GM21528 (cell line): ENCODE measurements at regions not wholly inside any gene's neighbourhood (a gene's known extent, or its start where the extent isn't known, plus 50 kb on each side); places are given as distances from the start of the nearest gene placed in this dataset.
"Not testable (repeated sequence)": the region's sequence is repeated elsewhere in the genome, so short reads cannot be mapped to it uniquely, and the experiment has no call there.

Source experiments
- ATAC-seq: cut with Tn5 transposase; IDR thresholded peaks from one replicate; pipeline ENCODE4 v1.9.1; 2021; ENCODE audit warnings: mild to moderate bottlenecking, moderate library complexity; ENCODE audit not compliant: unreplicated experiment, low FRiP score

DNA sequence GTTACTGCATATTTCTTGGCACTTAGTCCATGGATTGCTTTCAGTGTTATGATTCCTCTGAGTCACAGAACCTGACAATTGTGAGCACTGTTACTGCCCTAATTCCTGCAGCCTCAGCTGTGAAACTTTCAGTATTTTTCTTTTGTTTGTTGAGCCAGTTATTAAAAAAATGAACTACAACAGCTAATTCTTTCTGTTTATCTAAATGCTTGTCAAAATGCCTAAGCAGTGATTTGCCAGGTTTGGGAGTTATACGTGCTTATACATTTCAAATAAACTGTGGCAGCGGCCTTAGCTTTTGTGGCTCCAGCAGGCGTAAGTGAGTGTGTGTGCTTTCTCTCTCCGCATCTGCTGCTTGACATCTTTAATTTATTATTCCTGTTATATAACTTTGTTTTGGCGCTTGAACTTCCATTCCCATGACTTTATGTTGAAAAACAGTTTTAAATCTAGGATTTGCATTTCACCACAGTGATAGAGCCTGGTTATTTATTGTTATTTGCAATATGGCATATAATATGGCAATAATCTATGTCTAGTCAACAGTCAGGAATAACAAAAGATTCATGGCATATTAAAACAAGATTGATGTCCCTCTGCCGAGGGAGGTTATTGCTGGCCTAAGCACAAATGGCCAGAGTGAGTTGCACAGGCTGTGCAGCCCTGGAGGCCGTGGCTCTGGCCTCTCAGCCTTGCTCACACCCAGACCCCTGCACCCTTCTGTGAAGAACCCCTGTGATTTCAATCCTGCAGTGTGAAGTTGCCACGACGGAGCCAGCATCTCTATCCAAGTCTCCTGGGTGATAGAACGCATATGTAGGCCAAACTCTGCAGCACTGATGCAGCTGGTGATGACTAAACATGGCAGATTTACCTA, 303.4 kb downstream of the THBS2 start:
- ATAC-seq, result no peak

DNA sequence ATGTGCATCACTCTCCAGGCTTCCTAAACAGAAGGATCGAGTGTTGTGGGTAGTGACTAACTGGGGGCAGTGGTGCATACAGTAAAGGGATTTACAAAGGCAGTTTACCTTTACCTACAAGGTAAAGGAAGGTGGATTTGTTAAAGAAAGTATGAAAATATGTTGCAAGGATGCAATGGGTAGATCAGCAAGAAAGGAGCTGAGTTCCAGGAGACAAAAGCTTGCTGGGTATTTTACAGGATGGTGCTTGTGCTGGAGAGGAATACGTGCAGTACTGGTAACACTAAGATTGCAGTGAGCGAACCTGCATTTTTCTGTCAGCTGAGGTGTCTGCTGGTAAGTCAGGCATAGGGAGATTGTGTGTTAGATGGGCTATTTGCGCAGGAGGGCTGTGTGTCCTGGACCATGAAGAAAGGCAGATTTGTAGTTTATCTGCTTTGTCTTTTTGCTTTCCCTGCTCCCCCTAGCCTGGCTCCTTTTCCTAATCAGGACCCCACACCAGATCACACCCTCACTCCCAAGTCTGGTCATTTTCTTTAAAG, 304.6 kb downstream of the THBS2 start:
- ATAC-seq, result no peak

DNA sequence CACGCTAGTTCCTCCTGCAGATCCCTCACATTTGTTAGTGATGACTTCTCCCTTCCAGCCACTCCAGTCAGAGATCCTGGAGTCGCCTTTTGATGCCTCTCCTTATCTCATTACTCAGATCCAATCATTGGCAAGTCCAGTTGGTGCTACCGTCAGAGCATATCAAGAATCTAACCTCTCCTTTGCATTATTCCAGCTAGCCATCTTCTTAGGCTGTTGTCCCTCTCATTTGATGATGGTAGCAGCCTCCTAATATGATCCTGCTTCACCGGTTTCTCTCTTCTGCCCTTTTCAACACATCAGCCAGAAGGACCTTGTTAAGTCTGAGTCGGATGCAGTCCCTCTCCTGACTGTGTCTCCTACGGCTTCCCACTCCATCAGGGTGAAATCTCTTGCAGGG, 305.6 kb downstream of the THBS2 start:
- no peak for ATAC-seq

DNA sequence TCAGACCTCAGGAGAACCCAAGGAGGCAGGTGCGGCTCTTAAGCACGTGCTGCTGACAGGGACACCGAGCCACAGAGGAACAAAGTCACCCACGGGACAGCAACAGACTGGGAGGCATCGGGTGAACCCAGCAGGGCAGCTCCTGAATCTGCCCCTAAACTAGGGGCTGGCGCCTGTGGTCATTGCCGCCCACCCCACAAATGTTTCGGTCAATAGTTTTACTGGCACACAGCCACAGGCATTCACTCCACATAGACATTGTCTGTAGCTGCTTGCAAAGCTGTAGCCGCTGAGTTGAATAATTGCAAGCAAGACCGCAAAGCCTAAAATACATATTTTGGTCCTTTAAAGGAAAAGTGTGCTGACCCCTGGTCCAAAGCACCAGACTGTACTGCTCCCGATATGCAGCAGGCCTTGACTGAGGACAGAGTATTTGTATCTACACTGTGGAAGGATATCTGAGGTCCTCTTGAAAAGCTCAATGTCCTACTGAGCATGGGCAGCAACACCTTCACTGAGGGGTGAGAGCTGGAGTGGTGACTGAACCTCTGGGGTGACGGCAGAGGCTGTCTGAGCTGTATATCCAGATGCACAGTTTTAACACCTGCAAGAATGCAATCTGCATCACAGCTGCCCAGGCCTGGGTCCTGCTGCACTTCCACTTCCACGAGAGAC, 310.3 kb downstream of the THBS2 start:
- no peak for ATAC-seq

DNA sequence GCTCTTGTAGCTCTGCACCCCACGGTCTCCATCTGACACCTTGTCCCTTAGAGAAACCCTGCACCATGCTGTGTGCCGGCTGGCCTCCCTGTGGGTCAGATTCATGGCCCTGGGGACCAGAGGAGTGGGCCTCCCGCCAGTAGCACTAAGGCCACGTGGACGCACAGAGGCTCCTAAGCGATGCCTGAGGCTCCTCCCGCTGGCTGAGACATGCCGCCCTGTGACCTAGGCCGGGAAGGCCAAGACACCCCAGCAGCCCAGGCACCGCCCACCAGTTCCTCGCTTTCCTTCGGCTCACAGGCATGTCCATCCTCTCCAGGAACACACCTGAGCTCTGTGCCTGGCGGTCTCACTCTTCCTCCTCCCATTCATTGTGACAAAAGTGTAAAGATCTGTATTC, 311.0 kb downstream of the THBS2 start:
- no peak for ATAC-seq

GRCh38 chr6:168941036-168941435, 312.6 kb downstream of the THBS2 start:
- no peak for ATAC-seq

- no peak for ATAC-seq
These were observed 313.9 kb downstream of the THBS2 start for GRCh38 chr6:168939796-168940195.

DNA sequence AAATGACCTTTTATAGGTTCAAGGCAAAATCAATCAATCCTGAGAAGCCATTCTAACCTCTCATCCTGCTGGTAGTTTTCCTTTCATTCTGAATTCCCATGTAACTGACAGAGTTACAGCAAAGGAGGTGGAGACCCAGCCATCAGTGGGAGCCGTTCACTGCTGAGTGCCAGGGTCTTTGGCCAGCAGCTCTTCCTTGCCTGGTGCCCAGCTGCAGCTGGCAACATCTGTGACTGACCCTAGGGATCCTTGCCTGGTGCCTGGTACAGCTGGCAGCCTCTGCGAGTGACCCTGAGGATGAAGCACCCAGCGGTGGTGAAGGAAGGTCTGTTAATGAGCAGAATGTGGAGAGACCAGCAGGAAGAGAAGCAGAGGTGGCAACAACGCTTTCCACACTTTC, 314.6 kb downstream of the THBS2 start:
- no peak for ATAC-seq

DNA sequence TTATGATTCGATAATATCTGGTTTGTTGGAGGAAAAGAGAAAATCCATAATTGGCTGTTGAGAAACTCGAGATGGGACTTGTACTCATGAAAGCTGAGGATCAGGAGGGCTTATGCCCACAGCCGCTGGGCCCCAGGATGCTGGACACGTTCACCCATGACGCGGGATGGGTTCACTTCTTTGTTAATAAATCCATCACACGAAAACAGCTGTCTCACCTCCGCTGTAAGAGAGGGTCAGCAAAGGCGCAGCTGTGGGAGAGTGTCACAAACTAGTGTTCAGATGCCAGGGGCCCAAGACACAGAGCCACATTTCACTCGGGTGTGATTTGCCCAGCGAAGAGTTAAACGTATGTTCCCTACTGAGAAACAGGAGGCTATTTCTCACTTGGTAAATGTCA, 315.1 kb downstream of the THBS2 start:
- no peak for ATAC-seq

- no peak for ATAC-seq
These were observed 316.6 kb downstream of the THBS2 start for GRCh38 chr6:168937054-168937453.

DNA sequence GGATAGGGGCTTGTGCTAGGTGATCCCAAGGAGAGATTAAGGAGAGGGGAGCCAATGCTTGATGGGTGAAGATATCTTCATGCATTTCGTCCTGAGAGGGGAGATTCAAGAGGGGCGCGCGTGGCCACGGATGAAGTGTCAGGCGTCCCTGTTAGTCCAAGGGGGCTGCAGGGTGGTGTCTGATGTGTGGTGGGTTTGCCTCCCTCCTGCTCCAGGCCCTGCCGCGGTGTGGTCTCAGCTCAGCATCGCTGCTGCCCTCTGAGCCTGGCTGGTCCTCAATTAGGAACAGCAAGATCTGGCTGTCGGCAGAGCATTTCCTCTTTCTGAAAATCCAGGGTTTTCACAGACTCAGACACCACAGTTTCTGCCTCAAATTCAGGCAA, 318.0 kb downstream of the THBS2 start:
- no peak for ATAC-seq

- no peak for ATAC-seq
These were observed 318.7 kb downstream of the THBS2 start for GRCh38 chr6:168934660-168935627.

GRCh38 chr6:168932171-168932570, 321.5 kb downstream of the THBS2 start:
- not testable (repeated sequence) for ATAC-seq

DNA sequence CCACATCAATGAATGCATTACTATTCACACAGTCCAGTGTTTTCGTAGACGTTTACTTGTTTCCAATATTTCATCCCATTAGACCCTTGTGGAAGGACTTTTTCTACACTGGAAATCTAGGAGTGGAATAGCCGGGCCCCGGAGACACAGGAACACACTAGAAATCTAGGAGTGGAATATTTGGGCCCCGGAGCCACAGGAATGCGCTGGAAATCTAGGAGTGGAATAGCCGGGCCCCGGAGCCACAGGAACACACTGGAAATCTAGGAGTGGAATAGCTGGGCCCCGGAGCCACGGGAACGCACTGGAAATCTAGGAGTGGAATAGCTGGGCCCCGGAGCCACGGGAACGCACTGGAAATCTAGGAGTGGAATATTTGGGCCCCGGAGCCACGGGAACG, 322.6 kb downstream of the THBS2 start:
- ATAC-seq, result not testable (repeated sequence)

- ATAC-seq, result no peak
These were observed 323.7 kb downstream of the THBS2 start for GRCh38 chr6:168929871-168930450.

DNA sequence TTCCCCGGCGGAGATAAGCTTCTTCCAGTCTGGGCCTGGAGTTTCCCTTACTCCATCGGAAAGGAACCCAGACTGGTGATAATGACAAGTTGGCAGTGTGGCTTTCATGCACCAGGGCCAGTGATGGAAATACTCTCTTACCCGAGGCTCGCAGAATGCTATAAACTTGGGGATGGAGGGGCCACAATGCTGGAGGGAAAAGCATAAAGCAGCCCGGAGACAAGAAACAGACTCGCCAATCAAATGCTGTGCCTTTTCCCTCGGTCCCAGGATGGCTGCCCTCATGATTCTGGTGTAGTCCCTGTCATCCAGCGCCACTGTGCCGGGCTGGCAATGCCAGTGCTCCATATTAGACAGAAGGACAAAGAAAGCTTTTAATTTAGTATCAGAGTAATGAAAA, 325.6 kb downstream of the THBS2 start:
- ATAC-seq, result no peak

DNA sequence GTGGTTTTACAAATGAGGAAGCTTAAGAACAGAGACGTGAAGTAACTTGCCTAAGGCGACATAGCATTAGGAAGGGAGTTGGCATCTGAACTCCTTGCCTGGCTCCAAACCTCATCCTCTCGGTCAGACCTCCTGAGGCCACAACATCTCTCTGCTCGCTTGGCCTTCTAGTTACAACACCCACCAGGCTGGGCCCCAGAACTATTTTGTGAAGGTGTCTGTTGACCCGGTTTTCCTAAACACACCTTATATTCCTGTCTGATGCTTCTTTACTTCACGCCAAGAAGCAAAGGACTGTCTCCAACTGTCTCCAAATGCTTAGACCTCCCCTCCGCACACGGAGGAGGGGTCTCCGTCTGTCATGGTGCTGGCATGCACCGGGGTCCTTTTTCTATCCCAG, 326.6 kb downstream of the THBS2 start:
- ATAC-seq, result no peak

DNA sequence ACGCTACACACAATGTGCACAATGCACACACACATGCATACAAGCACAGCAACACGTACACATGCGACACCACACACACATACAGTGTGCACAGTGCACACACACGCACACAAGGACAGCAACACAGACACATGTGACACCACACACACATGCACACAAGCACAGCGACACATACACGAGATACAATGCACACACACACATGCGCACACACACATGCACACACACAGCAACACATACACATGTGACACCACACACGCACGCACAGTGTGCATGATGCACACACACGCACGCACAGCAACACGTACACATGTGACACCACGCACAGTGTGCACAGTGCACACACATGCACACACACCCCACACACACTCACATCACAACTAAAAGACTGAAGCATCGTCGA, 327.3 kb downstream of the THBS2 start:
- ATAC-seq, result no peak

DNA sequence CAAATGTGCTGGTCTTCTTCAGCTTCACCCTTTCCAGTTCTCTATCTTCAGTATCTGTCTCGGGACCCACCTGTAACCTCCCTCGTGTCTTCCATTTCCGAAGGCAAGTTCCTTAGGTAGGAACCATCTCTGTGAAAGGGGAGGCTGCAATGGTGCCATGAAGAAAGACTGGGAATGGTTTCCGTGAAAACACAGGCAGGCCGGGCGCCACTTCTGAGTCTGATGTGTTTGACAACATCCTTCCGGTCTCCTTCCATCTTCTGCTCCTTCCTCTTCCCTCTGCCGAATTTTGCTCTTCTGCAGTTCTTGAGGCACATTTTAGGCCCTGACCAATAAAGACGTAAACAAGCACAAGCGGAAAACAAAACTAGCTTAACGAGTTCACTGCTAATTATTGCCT, 328.0 kb downstream of the THBS2 start:
- ATAC-seq, result no peak

GRCh38 chr6:168923171-168923570, 330.5 kb downstream of the THBS2 start:
- no peak for ATAC-seq
